BLaER1 treated with 17β-estradiol and CSF1 and Interleukin-3, amounts not matched to agents 10 nM and 100 nM (cell line): ENCODE measurements at regions not wholly inside any gene's neighbourhood (a gene's known extent, or its start where the extent isn't known, plus 50 kb on each side); places are given as distances from the start of the nearest gene placed in this dataset.
A peak's percentile ranks its signal among the peaks of the same experiment; 100 is the strongest.

Experiments used
- H3K27ac ChIP-seq, 11 experiments: shearing (Covaris generic); formaldehyde crosslinking; 2 replicates each; pipeline ENCODE4 v1.8.1; 2022
- H3K27me3 ChIP-seq, 11 experiments: shearing (Covaris generic); formaldehyde crosslinking; 2 replicates each; pipeline ENCODE4 v1.8.1; 2022
- H3K36me3 ChIP-seq, 11 experiments: shearing (Covaris generic); formaldehyde crosslinking; 2 replicates each; pipeline ENCODE4 v1.8.1; 2022
- H3K4me1 ChIP-seq, 10 experiments: shearing (Covaris generic); formaldehyde crosslinking; 2 replicates each; pipeline ENCODE4 v1.8.1; 2022
- H3K4me2 ChIP-seq, 11 experiments: shearing (Covaris generic); formaldehyde crosslinking; 2 replicates each; pipeline ENCODE4 v1.8.1; 2022
- H3K4me3 ChIP-seq, 10 experiments: shearing (Covaris generic); formaldehyde crosslinking; 2 replicates each; pipeline ENCODE4 v1.8.1; 2022
- H3K9ac ChIP-seq, 11 experiments: shearing (Covaris generic); formaldehyde crosslinking; 2 replicates each; pipeline ENCODE4 v1.8.1; 2022
- H3K9me3 ChIP-seq, 11 experiments: shearing (Covaris generic); formaldehyde crosslinking; replicated peaks in 1 of 11; 2 replicates each; pipeline ENCODE4 v1.8.1; 2022
- H4K20me1 ChIP-seq, 11 experiments: shearing (Covaris generic); formaldehyde crosslinking; 2 replicates each; pipeline ENCODE4 v1.8.1; 2022
- Cebpa-rat ChIP-seq, 11 experiments: shearing (Covaris generic); IDR thresholded peaks; 2 replicates each; pipeline ENCODE4 v1.8.1; 2022

- no peaks in the 10 kb centered on the region for H3K27me3 ChIP-seq
- H4K20me1 ChIP-seq: no peaks in the 10 kb centered on the region
- H3K4me1 ChIP-seq: peaks cover 38 to 58% (median 52%) of the 10 kb centered on the region in 10 experiments
- no peak overlapping the region for H3K27ac ChIP-seq
- H3K4me3 ChIP-seq: no peak overlapping the region
- peak overlapping the region in 4 of 11 experiments; percentile 4 to 44 (median 34); a peak in 2 of 22 replicates for H3K4me2 ChIP-seq
- H3K9ac ChIP-seq: no peak overlapping the region
- no peak for TF ChIP-seq Cebpa-rat (IDR thresholded peaks at IDR 0.05)
- H3K9me3 ChIP-seq: peaks cover 0 to 15% (median 0%) of the 10 kb centered on the region in 11 experiments; a peak in 7 of 22 replicates
- H3K36me3 ChIP-seq: no peaks in the 10 kb centered on the region
These were observed 175.9 kb upstream of the AFDN start for GRCh38 chr6:167650730-167651317.

- peaks cover 32 to 51% (median 46%) of the 10 kb centered on the region in 10 experiments for H3K4me1 ChIP-seq
- no peaks in the 10 kb centered on the region for H3K27me3 ChIP-seq
- no peak overlapping the region for H3K4me3 ChIP-seq
- no peak overlapping the region for H3K27ac ChIP-seq
- H3K4me2 ChIP-seq: peak overlapping the region in 2 of 11 experiments; percentile 27 to 44; a peak in 1 of 22 replicates
- TF ChIP-seq Cebpa-rat (IDR thresholded peaks at IDR 0.05): no peak
- H4K20me1 ChIP-seq: no peaks in the 10 kb centered on the region
- no peak overlapping the region for H3K9ac ChIP-seq
- no peaks in the 10 kb centered on the region for H3K36me3 ChIP-seq
- peaks cover 0 to 15% (median 0%) of the 10 kb centered on the region in 11 experiments; a peak in 7 of 22 replicates for H3K9me3 ChIP-seq
These were observed 175.2 kb upstream of the AFDN start for GRCh38 chr6:167651318-167652041.

GRCh38 chr6:167652042-167652700, 174.5 kb upstream of the AFDN start:
- Histone ChIP-seq H3K4me1 (peaks cover 25 to 45% (median 39%) of the 10 kb centered on the region in 10 experiments), H3K36me3 (no peaks in the 10 kb centered on the region)
- no peak for TF ChIP-seq Cebpa-rat (IDR thresholded peaks at IDR 0.05)

GRCh38 chr6:167652701-167653095, 174.0 kb upstream of the AFDN start:
- no peak overlapping the region for H3K4me3 ChIP-seq
- no peak overlapping the region for H3K9ac ChIP-seq
- H3K4me1 ChIP-seq: peaks cover 20 to 40% (median 33%) of the 10 kb centered on the region in 10 experiments
- H3K9me3 ChIP-seq: peaks cover 0 to 23% (median 7%) of the 10 kb centered on the region in 11 experiments; a peak in 8 of 22 replicates
- H3K27ac ChIP-seq: no peak overlapping the region
- no peaks in the 10 kb centered on the region for H3K27me3 ChIP-seq
- no peaks in the 10 kb centered on the region for H3K36me3 ChIP-seq
- peak overlapping the region in 9 of 11 experiments; percentile 9 to 54 (median 37); a peak in 14 of 22 replicates for H3K4me2 ChIP-seq
- H4K20me1 ChIP-seq: no peaks in the 10 kb centered on the region
- no peak for TF ChIP-seq Cebpa-rat (IDR thresholded peaks at IDR 0.05)

More at GRCh38 chr6:167652042-167652700, 174.5 kb upstream of the AFDN start:
- Histone ChIP-seq H3K9me3 (peaks cover 0 to 17% (median 2%) of the 10 kb centered on the region in 11 experiments; a peak in 8 of 22 replicates), H3K27me3 (no peaks in the 10 kb centered on the region), H3K4me3 (no peak overlapping the region), H3K9ac (no peak overlapping the region), H4K20me1 (no peaks in the 10 kb centered on the region), H3K27ac (no peak overlapping the region), H3K4me2 (peak overlapping the region in 9 of 11 experiments; percentile 9 to 54 (median 37); a peak in 14 of 22 replicates)

GRCh38 chr6:167653561-167653960, 173.2 kb upstream of the AFDN start:
- Histone ChIP-seq H3K4me2 (no peak overlapping the region), H3K4me1 (peaks cover 11 to 32% (median 25%) of the 10 kb centered on the region in 10 experiments; a peak in 19 of 20 replicates), H4K20me1 (no peaks in the 10 kb centered on the region), H3K4me3 (no peak overlapping the region), H3K27ac (no peak overlapping the region), H3K9ac (no peak overlapping the region), H3K36me3 (no peaks in the 10 kb centered on the region), H3K27me3 (no peaks in the 10 kb centered on the region), H3K9me3 (peaks cover 0 to 28% (median 11%) of the 10 kb centered on the region in 11 experiments; a peak in 9 of 22 replicates)
- no peak for TF ChIP-seq Cebpa-rat (IDR thresholded peaks at IDR 0.05)

- Histone ChIP-seq H3K4me2 (no peak overlapping the region), H3K36me3 (no peaks in the 10 kb centered on the region)
- TF ChIP-seq Cebpa-rat (IDR thresholded peaks at IDR 0.05): no peak
These were observed 172.3 kb upstream of the AFDN start for GRCh38 chr6:167654389-167654788.

GRCh38 chr6:167655174-167655821, 171.4 kb upstream of the AFDN start:
- TF ChIP-seq Cebpa-rat (IDR thresholded peaks at IDR 0.05): no peak
- no peaks in the 10 kb centered on the region for H4K20me1 ChIP-seq
- no peaks in the 10 kb centered on the region for H3K27me3 ChIP-seq
- no peak overlapping the region for H3K4me3 ChIP-seq
- H3K4me1 ChIP-seq: peaks cover 9 to 19% (median 12%) of the 10 kb centered on the region in 10 experiments; a peak in 19 of 20 replicates
- no peaks in the 10 kb centered on the region for H3K36me3 ChIP-seq
- H3K27ac ChIP-seq: no peak overlapping the region
- peaks cover 0 to 28% (median 11%) of the 10 kb centered on the region in 11 experiments; a peak in 9 of 22 replicates for H3K9me3 ChIP-seq
- H3K9ac ChIP-seq: no peak overlapping the region
- H3K4me2 ChIP-seq: no peak overlapping the region

More at GRCh38 chr6:167654389-167654788, 172.3 kb upstream of the AFDN start:
- no peak overlapping the region for H3K27ac ChIP-seq
- peaks cover 10 to 28% (median 20%) of the 10 kb centered on the region in 10 experiments; a peak in 19 of 20 replicates for H3K4me1 ChIP-seq
- no peaks in the 10 kb centered on the region for H3K27me3 ChIP-seq
- H3K9ac ChIP-seq: no peak overlapping the region
- no peak overlapping the region for H3K4me3 ChIP-seq
- H4K20me1 ChIP-seq: no peaks in the 10 kb centered on the region
- H3K9me3 ChIP-seq: peaks cover 0 to 28% (median 11%) of the 10 kb centered on the region in 11 experiments; a peak in 9 of 22 replicates

- H4K20me1 ChIP-seq: peaks cover 0 to 4% (median 0%) of the 10 kb centered on the region in 11 experiments; a peak in 1 of 22 replicates
- no peak overlapping the region for H3K9ac ChIP-seq
These were observed 168.6 kb upstream of the AFDN start for GRCh38 chr6:167658106-167658505.

More at GRCh38 chr6:167658106-167658505, 168.6 kb upstream of the AFDN start:
- Histone ChIP-seq H3K4me3 (no peak overlapping the region), H3K27ac (no peak overlapping the region), H3K4me2 (no peak overlapping the region), H3K27me3 (no peaks in the 10 kb centered on the region), H3K36me3 (no peaks in the 10 kb centered on the region), H3K9me3 (peaks cover 0 to 14% (median 0%) of the 10 kb centered on the region in 11 experiments; a peak in 5 of 22 replicates), H3K4me1 (peaks cover 0 to 17% (median 11%) of the 10 kb centered on the region in 10 experiments; a peak in 16 of 20 replicates)
- TF ChIP-seq Cebpa-rat (IDR thresholded peaks at IDR 0.05): no peak
